ENCODE measurements at regions not wholly inside any gene's neighbourhood (a gene's known extent, or its start where the extent isn't known, plus 50 kb on each side); places are given as distances from the start of the nearest gene placed in this dataset.
"Not testable (repeated sequence)": the region's sequence is repeated elsewhere in the genome, so short reads cannot be mapped to it uniquely, and the experiment has no call there.

DNA sequence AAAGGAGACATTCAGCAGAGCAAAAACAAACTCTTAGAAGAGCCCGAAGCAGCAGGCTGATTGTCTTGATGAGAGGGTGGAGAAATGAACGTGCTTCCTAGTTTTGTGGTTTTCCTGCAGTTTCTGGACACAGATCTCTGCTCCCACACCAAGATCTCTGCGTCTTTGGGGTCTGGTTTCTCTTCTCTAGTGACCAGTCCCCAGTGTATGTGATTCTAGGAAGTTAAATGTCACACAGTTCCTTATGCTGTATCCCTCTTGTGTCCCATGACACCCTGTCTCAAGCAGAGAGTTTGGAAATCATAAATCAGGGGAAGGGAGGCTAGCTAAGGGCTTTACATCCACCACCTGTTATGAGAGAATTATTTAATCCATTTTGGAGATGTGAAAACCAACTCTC lies 55.4 kb upstream of the KLF14 start:
- no peak for FAIRE-seq

DNA sequence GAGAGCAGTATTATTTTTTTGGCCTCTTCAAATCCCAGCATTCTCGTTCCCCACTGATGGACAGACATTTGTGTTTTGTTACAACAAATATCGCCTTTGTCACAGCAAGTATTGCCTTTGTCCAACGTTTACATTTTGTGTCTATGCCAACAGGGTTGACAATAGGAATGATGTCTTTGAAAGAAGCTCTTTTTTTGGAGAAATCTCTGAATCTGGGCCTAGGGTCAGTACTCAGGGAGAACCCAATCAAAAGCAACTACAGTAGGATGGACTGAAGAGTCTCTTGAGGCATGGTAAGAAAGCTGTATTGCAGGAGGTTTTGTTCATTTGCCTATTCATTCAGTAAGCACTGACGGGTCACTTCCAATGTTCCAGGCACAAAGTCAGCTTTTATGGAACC lies 57.7 kb upstream of the KLF14 start:
- no peak for FAIRE-seq

DNA sequence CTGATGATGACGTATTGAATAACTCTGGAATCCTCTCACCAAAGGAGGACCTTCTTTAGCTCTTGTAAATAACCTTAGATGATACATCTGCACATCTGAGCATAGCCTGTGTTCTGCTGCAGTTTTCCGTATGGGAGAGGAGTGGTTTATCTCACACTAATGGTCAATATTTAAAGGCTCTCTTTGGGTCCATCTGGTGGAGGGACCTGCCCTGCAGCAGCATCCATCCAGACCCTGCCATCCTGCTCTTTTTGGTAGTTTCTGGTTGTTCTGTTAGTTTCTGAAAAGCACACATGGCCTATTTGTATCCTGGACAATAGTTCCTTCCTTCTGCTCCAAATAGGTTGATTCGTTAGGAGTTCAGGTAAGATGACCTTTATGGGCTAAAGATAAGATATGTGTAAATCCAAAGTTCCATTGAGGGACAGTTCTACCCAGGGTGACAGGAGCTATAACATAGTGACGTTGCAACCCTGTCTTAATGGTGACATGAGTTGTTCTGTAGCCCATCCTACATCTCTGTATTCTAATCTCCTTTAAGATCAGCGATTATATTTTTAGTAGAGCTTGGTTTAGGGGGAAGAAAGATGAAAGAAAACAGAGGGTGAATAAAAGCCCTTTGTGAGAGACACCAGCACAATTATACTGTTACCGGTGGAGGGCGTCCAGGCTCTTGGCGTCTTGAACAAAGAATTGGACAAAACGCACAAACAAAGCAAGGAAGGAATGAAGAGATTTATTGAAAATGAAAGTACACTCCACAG lies 60.0 kb upstream of the KLF14 start:
- peak; percentile 46 for FAIRE-seq

DNA sequence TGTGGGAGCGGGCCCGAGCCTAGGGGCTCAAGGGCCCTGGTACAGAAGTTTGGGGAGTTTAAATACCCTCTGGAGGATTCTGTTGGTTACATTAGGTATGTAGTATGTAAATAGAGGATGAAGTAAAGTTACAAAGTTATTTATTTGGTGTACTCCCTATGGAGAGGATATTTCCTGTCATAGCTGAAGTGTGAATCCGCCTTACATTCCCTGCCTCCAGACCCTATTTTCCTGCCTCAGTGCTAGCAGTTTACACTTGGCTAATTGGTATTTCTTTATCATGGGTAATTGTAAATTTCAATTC lies 60.6 kb upstream of the KLF14 start:
- FAIRE-seq, result no peak

DNA sequence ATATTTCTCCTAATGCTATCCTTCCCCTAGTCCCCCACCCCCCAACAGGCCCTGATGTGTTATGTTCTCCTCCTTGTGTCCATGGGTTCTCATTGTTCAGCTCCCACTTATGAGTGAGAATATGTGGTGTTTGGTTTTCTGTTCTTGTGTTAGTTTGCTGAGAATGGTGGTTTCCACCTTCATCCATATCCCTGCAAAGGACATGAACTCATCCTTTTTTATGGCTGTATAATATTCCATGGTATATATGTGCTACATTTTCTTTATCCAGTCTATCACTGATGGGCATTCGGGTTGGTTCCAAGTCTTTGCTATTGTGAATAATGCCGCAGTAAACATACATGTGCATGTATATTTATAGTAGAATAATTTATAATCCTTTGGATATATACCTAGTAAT lies 62.4 kb upstream of the KLF14 start:
- FAIRE-seq, result not testable (repeated sequence)

DNA sequence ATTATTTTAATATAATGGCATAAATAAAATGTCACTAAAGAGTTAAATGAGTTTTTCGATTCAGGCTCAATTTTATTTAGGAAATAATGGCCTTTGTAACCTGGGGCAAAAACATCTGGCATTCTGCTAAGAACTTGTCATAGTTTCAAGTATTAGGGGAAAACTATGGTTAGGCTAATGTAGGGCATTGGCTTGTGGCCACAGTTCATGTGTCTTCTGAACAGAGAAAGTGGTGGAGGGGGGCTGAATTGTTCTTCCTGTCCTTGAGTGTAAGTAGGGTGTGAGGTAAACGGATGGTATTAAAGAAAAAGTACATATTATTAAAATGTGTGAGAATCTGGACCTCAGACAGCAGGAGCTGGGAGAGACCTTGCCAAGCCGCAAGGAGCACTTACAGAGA lies 69.1 kb upstream of the KLF14 start:
- FAIRE-seq, result no peak

DNA sequence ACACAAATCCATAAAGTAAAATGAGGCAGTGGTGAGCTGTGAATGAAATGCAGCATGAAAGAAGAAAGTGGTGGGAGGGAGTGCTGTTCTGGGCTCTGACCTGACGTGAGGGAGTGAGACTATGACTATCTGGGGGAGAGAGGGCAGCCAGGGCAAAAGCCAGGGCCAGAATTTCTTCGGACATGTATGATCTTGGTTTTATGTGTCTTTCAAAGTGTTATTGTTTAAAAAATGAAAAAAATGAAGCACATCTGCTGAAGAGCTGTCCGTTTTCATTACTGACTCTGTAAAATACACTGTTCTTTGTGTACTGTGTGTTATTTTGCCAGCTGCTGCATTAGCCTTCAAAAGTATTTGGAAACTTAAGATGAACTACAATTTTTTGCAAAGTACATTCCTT lies 70.2 kb upstream of the KLF14 start:
- no peak for FAIRE-seq

DNA sequence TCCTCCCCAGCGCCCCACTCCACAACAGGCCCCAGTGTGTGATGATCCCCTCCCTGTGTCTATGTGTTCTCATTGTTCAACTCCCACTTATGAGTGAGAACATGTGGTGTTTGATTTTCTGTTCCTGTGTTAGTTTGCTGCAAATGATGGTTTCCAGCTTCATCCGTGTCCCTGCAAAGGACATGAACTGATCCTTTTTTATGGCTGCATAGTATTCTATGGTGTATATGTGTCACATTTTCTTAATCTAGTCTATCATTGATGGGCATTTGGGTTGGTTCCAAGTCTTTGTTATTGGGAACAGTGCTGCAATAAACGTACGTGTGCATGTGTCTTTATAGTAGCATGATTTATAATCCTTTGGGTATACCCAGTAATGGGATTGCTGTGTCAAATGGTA lies 78.8 kb upstream of the KLF14 start:
- FAIRE-seq, result not testable (repeated sequence)

DNA sequence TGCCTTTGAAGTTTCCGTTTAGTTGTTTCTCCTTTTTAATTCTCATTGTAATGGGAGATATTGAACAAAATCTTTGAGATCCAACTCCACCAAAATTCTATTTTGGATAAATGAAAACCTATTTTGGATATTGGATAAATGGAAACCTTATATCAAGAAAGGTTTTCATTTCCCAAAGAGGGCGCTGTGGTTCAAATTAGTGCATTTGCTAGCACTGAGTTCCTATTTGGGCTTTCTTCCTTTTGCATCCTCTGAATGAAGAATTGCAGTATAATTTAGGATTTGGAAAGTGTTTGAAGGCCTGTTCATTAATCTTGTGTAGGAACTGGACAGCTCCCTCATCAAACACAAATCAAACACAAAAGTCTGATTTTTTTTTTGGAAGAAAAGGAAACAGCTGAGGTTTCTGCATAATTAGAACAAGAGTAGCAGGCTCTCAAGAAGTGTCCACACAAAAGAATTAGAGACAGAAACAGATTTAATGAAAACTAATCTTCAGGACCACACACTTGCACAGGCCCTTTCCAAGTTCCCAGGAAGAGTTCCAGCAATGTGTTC lies 80.8 kb upstream of the KLF14 start:
- FAIRE-seq, result peak; percentile 20

DNA sequence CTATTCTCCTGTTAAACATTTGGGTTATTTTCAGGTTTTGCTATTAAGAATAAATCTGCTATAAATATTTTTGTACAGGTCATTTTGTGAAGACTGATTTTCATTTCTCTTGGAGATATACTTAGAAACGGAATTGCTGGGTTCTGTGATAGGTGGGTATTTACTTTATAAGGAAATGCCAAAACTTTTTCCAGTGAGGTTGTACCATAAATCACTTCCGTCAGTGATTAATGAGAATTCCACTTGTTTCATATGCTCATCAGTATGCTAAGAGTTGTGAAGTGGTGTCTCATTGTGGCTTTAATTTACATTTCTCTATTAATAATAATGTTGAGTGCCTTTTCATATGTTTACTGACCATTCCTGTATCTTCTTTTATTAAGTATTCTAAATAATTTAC lies 84.0 kb upstream of the KLF14 start:
- no peak for FAIRE-seq

DNA sequence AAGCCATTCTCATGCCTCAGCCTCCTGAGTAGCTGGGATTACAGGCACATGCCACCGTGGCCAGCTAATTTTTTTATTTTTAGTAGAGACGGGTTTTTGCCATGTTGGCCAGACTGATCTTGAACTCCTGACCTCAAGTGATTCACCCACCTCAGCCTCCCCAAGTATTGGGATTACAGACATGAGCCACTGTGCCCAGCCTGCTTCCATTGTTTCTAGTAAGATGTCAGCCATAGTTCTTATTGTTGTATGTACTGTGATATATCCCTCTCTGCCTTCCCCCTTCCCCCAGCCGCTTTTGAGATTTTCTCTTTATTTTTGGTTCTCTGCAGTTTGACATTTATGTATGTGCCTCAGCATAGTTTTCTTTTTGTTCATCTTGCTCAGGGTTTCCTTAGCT lies 87.9 kb upstream of the KLF14 start:
- FAIRE-seq, result no peak

DNA sequence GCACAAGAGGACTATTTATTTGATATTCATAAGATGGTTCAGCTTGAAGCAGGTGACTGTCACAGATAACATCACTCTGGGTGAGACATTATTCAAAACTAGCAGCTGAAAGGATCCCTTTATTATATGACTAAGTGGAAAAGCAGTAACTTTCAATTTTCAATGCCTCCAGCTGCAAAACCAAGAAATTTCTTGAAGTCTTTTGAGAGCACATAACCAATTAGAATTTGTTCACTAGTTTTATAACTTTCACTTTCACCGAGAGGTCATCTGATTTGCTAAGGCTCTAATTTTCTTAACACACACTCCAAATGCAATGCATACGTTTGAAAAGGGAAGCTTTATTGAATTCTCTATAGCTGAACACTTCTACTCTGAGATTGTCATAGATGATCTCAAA lies 88.6 kb upstream of the KLF14 start:
- no peak for FAIRE-seq

DNA sequence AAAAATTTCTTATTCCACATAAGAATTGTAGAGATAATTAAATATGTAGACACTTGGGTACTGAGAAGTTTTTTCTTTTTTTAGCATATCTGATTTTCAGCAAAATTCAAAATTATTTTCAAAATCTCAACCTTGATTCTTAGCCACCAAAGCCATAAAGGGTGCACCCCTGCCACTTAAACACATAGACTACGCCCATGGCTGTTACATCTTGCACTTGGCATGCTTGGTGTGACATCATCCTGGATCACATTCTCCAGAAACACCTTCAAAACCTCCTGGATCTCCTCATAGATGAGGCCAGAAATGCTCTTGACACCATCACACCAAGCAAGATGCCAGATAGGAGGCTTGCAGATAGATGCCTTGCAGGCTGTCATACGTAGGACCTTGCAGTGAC lies 89.1 kb upstream of the KLF14 start:
- FAIRE-seq, result no peak

DNA sequence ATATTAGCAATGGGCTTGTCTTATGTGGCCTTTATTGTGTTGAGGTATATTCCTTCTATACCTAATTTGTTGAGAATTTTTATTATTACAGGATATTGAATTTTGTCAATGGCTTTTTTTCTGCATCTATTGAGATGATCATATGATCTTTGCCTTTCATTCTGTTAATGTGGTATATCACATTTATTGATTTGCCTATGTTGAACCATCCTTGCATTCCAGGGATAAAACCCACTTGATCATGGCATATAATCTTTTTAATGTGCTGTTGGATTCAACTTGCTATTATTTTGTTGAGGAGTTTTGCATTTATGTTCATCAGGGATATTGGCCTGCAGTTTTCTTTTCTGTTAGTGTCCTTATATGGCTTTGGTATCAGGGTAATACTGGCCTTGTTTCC lies 91.8 kb upstream of the KLF14 start:
- no peak for FAIRE-seq

DNA sequence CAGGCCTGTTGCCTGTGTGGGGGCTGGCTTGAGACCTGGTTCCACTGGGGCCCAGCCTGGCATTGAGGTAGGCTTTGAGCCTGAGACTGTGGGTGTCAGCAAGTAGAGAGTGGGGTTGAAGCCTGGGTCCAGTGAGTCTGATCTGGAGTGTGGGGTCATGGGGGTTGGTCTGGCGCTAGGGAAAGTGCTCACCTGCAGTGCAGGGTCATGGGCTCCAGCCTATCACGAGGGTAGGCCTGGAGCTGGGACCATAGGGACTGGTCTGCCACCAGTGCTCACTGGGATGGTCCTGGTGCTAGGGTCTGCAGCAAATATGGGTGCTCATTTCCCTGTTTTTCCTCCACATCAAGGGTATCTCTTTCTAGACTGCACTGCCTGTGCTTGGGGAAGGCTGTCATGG lies 95.4 kb upstream of the KLF14 start:
- no peak for FAIRE-seq

DNA sequence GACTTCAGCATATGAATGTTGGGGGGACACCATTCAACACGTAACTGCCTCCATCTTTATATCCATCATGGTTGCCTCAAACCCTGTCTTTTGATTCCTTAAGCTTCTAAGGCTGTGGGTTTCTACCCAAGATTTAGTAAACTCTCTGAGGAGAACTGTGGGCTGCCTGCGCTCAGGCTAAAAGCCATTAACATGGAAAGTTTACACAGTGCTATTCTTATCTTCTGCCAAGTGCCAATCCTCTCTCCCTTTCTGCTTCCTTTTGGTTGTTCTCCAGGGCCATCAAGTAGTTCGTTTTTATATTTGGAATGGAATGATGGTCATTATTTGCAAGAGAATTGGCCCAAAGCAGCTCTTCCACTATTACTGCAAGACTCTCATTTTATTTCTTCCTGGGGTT lies 97.3 kb upstream of the KLF14 start:
- no peak for FAIRE-seq

DNA sequence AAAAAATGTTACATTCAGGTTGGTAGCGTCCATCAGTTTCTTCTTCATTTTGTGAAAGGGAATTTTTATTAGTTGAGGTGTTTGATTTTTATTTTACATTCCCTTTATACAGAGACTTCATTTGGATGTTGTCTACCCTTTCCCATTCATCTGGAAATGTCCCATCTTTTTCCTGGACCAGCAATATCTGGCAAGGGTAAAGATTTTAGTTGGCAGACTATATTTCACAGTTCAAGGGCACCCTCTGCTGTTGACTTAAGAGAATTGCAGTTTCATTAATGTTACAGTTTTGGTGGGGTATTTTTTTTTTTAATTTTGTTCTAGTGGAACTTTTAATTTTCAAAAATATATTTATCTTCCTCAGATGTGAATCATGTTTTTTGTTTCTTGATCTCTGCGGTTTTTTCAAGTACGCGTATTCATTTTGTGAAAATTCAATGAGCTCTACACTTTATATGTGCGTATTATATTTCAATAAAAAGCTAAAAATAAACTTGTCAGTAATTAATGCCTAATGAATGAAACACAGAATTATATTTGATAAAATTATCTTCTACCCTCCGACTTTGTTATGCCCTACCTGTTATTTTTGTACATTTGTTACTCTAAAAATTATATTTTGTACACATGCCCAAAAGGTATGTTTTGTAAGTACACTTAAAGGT lies 97.9 kb upstream of the KLF14 start:
- peak; percentile 94 for FAIRE-seq

DNA sequence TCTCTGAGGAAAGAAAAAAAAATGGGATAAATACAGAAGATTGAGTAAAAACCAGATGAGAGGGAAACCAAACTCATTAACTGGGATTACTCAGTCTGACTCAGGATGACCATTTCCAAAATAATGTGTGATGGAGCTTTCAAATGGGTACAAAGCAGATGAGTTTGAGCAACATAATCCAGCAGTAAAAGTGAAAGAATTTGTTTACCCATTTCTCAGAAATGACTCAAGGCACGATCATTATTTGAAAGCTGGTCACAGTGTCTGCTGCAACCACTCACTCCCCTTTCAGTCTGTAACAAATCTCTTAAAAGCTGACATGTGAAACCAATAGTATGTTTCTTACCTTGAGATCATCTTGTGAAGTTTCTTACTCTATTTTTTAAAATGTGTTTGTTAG lies 104.7 kb upstream of the KLF14 start:
- FAIRE-seq, result no peak

DNA sequence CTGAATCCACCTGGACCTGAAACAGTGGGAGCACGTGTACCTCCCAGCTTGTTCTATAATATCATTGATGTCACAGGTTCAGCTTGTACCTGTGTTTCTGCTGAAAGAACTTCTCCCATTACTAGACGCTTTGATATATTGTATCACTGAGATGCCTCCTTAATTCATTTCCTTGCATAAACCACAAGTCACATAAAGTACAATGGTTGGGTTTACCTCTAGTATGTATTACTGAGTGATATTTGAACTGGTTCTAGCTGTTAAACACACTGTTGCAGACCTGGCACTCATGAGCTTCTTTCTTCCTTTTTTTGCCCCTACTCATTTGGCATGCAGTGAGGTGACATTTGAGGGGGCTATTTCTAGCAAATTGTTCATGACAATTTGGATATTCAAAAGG lies 106.6 kb upstream of the KLF14 start:
- no peak for FAIRE-seq

DNA sequence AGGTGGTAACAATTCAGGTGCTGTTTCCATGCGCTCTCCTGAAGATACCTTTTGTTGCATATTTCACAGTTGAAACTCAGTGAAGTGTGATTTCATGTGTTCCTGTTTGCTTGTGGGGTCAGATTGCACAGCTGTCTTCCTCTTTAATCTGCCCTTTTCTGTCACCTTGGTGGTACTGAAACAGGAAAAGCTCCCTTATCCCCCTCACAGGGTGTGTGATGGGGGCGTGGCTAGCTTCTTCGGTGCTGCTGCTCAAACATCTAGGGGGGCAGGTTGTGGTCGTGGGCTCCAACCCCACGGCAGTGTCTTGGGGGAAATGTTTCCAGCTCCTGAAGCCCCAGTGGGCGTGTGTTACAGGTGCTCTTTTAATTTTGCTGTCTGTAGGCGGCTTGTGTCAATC lies 107.4 kb upstream of the KLF14 start:
- no peak for FAIRE-seq

DNA sequence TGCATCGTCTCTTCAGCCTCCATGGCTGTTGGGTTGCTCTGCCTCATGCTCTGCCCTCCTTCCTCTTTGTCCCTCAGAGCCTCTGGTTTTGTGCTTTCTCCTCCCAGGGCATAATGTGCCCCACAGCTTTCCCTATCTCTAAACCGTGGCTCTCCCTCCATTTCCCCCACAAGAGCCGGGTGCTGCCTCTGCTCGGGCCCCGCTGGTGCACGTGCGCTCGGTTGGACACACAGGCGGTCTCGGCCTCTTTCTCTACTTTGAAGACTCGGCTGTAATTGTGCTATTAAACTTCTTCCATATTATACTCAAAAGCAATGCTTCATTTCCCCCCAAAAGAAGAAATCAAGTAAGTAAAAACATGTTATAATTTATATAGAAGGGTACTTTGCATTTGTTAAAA lies 109.7 kb upstream of the KLF14 start:
- FAIRE-seq, result no peak

DNA sequence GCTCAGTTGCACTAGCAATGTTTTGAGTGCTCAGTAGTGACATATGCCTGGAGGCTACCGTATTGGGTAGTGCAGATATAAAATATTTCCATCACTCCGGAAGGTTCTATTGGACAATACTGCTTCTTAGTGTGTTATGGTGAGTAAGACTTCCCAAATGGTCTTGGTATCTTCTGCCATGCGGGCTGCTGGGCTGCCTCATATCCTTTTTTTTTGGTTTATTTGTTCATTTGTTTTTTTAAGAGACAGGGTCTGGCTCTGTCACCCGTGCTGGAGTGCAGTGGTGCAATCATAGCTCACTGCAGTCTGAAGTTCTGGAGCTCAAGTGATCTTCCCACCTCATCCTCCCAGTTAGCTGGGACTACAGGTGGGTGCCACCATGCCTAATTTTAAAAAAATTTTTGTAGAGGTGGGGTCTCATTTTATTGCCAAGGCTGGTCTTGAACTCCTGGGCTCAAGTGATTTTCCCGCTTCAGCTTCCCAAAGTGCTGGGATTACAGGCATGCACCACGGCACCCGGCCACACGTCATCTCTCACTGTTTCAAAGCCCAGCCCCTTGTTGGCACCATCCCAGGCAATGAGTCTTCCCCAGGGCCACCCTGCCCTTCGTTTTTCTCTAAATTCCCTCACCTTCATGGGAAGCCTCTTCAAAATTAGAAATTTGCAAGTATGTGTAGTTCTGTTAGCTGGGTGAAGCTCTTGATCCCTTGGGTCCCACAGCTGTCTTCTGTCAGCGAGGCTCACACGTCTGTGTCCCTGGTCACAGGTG lies 111.0 kb upstream of the KLF14 start:
- no peak for FAIRE-seq

DNA sequence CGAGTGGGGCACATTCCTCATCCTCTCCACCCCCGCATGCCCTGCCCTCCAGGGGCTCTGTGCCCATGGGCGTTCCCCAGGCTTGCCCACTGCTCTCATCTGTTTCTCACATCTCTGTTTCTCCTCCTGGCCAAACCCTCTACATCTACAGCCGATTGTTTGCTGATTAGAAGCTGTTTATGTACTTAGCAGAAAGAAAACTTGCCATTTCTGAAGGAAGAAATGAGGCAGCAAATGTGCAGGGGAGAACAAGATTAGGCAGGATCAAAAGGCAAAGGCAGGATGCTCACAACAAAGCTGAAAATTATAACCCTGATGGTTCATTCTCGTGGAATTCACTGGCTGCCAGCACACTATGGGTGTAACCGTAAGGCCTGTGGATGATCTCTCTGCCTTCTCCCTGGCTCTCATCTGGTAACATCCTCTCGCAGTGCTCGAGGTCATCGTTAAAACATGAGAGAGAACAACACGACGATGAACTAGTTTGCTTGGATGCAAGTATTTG lies 111.6 kb upstream of the KLF14 start:
- no peak for FAIRE-seq

DNA sequence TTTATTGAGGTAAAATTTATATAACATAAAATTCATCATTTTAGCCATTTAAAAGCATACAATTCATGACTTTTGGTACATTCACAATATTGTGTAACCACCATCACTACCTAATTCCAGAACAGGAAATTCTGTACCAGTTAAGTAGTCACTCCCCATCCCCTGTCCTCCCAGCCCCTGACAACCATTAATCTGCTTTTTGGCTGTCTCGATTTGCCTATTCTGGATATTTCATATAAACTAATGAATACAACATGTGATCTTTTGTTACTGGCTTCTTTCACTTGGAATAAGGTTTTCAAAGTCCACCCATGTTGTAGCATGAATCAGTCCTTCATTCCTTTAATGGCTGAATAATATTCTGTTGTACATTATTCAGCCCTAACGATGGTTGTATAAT lies 115.6 kb upstream of the KLF14 start:
- no peak for FAIRE-seq
